Nephron progenitor cell (in vitro differentiated cells): ENCODE measurements at regions not wholly inside any gene's neighbourhood (a gene's known extent, or its start where the extent isn't known, plus 50 kb on each side); places are given as distances from the start of the nearest gene placed in this dataset.

Experiments used
- DNase-seq: peaks from one replicate; pipeline ENCODE4 v3.0.0; 2021
- H3K27ac Mint-ChIP-seq: 2 replicates; pipeline ENCODE4 v1.8.0; 2021; ENCODE audit warnings: mild to moderate bottlenecking, moderate library complexity, mixed read lengths
- H3K27me3 Mint-ChIP-seq: 2 replicates; pipeline ENCODE4 v1.8.0; 2021; ENCODE audit warnings: mild to moderate bottlenecking, low read depth, mixed read lengths; ENCODE audit not compliant: poor library complexity
- H3K36me3 Mint-ChIP-seq: 2 replicates; pipeline ENCODE4 v1.8.0; 2021; ENCODE audit warnings: low read depth, mixed read lengths
- H3K4me1 Mint-ChIP-seq: 2 replicates; pipeline ENCODE4 v1.8.0; 2021; ENCODE audit warnings: mixed read lengths
- H3K4me3 Mint-ChIP-seq: 2 replicates; pipeline ENCODE4 v1.8.0; 2021; ENCODE audit warnings: mild to moderate bottlenecking, moderate library complexity, mixed read lengths
- H3K9me3 Mint-ChIP-seq: 2 replicates; pipeline ENCODE4 v1.8.0; 2021; ENCODE audit warnings: mild to moderate bottlenecking, moderate library complexity, mixed read lengths
- CTCF ChIP-seq: fragments of 200-600 bp; sonication (generic); IDR thresholded peaks from 2 replicates; pipeline ENCODE4 v1.5.0; 2021; ENCODE audit warnings: antibody characterized with exemption

GRCh38 chr2:9115229-9115628 lies 91.4 kb upstream of the ASAP2 start:
- Mint-ChIP-seq H3K9me3 (no peaks in the 10 kb centered on the region), H3K27ac (no peak overlapping the region), H3K4me1 (peaks cover 22% of the 10 kb centered on the region), H3K36me3 (no peaks in the 10 kb centered on the region), H3K4me3 (no peak overlapping the region), H3K27me3 (peaks cover 3% of the 10 kb centered on the region)
- DNase-seq, result no peak
- TF ChIP-seq CTCF, result no peak

GRCh38 chr2:9114458-9114857 lies 92.2 kb upstream of the ASAP2 start:
- Mint-ChIP-seq H3K4me1 (peaks cover 22% of the 10 kb centered on the region), H3K27ac (no peak overlapping the region), H3K36me3 (no peaks in the 10 kb centered on the region), H3K4me3 (no peak overlapping the region), H3K27me3 (peaks cover 3% of the 10 kb centered on the region), H3K9me3 (no peaks in the 10 kb centered on the region)
- TF ChIP-seq CTCF, result no peak
- no peak for DNase-seq

- no peak overlapping the region for H3K4me3 Mint-ChIP-seq
- H3K36me3 Mint-ChIP-seq, result no peaks in the 10 kb centered on the region
- no peaks in the 10 kb centered on the region for H3K9me3 Mint-ChIP-seq
- peaks cover 3% of the 10 kb centered on the region for H3K27me3 Mint-ChIP-seq
- H3K27ac Mint-ChIP-seq, result no peak overlapping the region
- DNase-seq, result no peak
- peaks cover 22% of the 10 kb centered on the region for H3K4me1 Mint-ChIP-seq
- TF ChIP-seq CTCF, result no peak
These were observed 92.7 kb upstream of the ASAP2 start for GRCh38 chr2:9113916-9114315.

- Mint-ChIP-seq H3K4me1 (peaks cover 28% of the 10 kb centered on the region), H3K36me3 (no peaks in the 10 kb centered on the region), H3K4me3 (no peak overlapping the region), H3K27ac (no peak overlapping the region), H3K9me3 (no peaks in the 10 kb centered on the region), H3K27me3 (peaks cover 3% of the 10 kb centered on the region)
- DNase-seq, result no peak
- no peak for TF ChIP-seq CTCF
These were observed 93.3 kb upstream of the ASAP2 start for GRCh38 chr2:9113262-9113661.

GRCh38 chr2:9112079-9112721 lies 94.4 kb upstream of the ASAP2 start:
- no peak for DNase-seq
- no peak overlapping the region for H3K4me3 Mint-ChIP-seq
- no peaks in the 10 kb centered on the region for H3K9me3 Mint-ChIP-seq
- no peaks in the 10 kb centered on the region for H3K36me3 Mint-ChIP-seq
- peaks cover 38% of the 10 kb centered on the region for H3K4me1 Mint-ChIP-seq
- H3K27ac Mint-ChIP-seq, result peak overlapping the region; percentile 68
- H3K27me3 Mint-ChIP-seq, result peaks cover 3% of the 10 kb centered on the region
- no peak for TF ChIP-seq CTCF

GRCh38 chr2:9110893-9111569 lies 95.6 kb upstream of the ASAP2 start:
- Mint-ChIP-seq H3K36me3 (no peaks in the 10 kb centered on the region), H3K9me3 (no peaks in the 10 kb centered on the region), H3K27ac (no peak overlapping the region), H3K4me3 (no peak overlapping the region), H3K27me3 (peaks cover 3% of the 10 kb centered on the region), H3K4me1 (peaks cover 47% of the 10 kb centered on the region)
- DNase-seq, result peak; percentile 45
- peak; percentile 52 for TF ChIP-seq CTCF
